ENCODE measurements at regions not wholly inside any gene's neighbourhood (a gene's known extent, or its start where the extent isn't known, plus 50 kb on each side); places are given as distances from the start of the nearest gene placed in this dataset.
A peak's percentile ranks its signal among the peaks of the same experiment; 100 is the strongest.

- TF ChIP-seq, protein P1, sequence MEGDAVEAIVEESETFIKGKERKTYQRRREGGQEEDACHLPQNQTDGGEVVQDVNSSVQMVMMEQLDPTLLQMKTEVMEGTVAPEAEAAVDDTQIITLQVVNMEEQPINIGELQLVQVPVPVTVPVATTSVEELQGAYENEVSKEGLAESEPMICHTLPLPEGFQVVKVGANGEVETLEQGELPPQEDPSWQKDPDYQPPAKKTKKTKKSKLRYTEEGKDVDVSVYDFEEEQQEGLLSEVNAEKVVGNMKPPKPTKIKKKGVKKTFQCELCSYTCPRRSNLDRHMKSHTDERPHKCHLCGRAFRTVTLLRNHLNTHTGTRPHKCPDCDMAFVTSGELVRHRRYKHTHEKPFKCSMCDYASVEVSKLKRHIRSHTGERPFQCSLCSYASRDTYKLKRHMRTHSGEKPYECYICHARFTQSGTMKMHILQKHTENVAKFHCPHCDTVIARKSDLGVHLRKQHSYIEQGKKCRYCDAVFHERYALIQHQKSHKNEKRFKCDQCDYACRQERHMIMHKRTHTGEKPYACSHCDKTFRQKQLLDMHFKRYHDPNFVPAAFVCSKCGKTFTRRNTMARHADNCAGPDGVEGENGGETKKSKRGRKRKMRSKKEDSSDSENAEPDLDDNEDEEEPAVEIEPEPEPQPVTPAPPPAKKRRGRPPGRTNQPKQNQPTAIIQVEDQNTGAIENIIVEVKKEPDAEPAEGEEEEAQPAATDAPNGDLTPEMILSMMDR (IDR thresholded peaks at IDR 0.05), result peak in 1 of 4 experiments; percentile 3
- TF ChIP-seq POLR2A (IDR thresholded peaks at IDR 0.05), result no peak
Measured at GRCh38 chr13:99657848-99658260, 156.6 kb downstream of the TM9SF2 start.

All from uterus (tissue), 2 donors.